Activated naive CD4-positive, alpha-beta T cell (primary cell): ENCODE measurements at regions not wholly inside any gene's neighbourhood (a gene's known extent, or its start where the extent isn't known, plus 50 kb on each side); places are given as distances from the start of the nearest gene placed in this dataset.
"Not testable (repeated sequence)": the region's sequence is repeated elsewhere in the genome, so short reads cannot be mapped to it uniquely, and the experiment has no call there.

Source experiments
- DNase-seq, 4 experiments: peaks; one replicate each; lab custom pipeline; 2025; lab: John Stamatoyannopoulos, UW

DNA sequence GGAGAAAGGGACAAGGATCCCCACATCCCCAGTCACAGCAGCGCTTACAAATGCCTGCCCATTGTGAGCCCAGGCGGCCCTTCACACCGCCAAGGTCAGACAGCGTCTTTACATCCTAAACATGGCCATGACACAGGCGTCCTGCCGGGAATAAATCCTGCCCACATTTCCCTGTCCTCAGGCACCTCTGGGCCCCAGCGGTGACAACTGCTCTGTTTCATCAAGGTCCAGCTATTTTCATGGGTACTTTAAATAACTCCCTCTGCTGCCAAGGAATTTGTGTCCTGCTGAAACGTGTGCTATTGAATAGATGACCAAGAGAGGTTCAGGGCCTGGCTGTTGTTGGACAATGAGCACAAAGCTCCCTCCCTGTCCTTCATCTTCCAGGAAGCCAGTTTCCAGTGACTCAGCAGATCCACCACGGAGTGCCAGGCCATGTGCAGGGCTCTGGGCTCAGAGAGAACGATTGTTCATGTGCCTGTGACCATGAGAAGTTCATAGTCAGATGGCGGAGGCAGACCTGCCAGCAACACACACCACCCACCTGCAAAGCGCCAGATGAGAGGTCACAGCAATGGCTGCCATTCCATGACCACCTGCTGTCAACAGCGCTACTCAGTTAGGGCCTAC is 195.8 kb downstream of the MATN1 start:
- no peak for DNase-seq

DNA sequence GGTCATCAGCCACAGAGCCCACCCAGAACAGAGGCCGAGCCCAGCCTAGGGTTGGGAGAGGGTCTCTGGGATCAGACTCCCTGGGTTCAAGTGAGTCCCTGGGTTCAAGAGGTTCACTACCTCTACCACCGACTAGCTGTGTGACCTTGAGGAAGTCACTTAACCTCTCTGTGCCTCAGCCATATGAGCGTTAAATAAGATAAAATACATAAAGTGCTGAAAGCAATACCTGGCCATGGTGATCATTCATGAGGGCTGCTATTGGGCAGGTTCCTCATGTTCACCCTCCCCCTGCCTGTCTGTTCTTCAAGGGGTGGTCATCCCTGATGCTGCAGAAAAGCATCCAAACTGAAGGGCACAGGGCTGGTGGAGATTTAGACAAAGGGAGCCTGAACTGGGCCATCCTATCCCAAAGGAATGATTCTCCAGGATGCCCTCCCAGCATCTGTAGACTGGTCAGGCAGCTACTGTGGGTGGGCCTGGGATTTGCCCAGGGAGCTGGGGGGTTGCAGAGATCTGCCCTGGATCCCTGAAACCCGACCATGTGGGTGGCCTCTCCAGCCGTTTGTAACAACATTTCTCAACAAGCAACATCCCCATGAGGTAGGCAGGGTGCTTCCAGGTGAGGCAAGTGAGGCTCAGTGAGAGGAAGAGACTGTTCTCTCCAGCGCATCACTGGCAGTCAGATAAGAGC is 196.6 kb downstream of the MATN1 start:
- no peak for DNase-seq

DNA sequence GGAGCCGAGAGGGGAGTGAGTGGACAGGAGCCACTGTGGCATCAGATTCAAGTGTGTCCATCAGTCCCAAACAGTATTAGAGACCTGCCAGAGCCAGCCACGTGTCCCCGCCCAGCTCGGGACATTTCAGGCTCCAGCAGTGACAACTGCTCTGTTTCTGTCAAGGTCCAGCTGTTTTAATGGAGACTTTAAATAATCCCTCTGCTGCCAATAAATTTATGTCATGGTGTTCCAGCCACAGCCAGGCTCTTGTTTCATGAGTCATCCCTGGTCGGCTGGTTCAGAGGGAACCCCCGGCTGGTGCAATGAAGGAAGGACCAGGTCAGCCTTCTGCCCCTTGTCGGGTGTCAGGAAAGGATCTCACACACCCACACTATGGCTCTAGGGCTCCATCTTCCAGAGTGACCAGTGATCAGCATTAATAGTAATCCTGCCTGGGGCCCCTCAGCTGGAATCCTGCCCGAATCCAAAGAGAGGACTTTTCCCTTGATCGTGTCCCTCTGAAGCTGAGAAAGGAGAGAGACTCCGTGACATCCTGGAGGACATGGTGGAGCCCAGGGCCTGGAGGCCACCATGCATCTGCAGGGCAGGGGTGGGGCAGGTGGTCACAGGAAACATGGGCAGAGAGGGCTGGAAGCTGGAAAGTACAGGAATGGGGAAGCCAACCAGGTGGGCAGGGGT is 197.3 kb downstream of the MATN1 start:
- DNase-seq = no peak

DNA sequence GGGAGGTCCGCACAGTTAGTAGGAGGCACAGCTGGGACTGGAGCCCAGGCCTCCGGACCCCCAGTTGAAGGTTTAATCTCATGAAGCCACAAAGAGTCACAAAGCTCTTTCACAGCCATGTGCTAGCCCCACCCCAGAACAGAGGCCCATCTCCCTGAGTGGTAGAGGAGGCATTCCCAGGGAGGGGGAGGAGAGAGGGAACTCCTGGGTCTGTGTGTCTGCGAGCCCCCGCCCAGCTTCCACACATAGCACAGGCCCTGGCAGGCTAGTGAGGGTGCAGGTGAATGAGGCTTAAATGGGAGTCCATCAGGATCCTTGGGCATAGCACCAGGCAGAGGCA is 197.8 kb downstream of the MATN1 start:
- no peak for DNase-seq

DNA sequence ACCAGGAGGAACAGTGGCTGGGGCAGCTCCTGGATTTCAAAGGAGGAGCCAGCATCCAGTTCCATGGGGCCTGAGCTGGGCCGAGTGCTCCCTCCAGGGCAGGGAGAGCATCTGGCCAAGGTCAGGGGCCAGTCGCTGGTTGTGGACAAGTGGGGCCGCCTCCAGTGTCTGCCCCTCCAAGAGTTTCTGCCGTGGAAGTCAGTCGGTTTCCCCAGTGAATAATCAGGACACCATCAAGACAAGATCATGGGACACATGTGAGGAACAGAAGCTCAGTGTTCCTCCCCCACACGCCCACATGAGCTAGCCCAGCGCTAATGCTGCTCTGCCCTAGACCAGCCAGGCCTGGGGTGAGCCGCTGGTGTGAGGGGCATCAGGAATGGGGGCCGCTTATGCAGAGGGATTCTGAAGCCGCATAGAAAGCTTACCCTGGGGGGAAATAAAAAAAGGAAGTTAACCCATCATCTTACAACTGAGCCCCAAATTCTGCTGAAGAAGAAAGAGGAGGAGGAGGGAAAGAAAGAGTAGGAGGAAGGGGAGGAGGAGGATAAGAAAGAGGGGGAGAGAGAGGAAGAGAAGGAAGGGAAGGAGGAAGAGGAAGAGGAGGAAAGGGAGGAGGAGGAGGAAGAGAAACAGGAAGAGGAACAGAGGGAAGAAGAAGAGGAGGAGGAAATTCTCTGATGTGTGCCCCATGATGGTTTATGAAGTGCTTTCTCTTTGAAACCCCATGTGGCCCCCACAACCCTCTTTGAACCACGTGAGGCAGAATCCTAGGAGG is 198.4 kb downstream of the MATN1 start:
- no peak for DNase-seq

DNA sequence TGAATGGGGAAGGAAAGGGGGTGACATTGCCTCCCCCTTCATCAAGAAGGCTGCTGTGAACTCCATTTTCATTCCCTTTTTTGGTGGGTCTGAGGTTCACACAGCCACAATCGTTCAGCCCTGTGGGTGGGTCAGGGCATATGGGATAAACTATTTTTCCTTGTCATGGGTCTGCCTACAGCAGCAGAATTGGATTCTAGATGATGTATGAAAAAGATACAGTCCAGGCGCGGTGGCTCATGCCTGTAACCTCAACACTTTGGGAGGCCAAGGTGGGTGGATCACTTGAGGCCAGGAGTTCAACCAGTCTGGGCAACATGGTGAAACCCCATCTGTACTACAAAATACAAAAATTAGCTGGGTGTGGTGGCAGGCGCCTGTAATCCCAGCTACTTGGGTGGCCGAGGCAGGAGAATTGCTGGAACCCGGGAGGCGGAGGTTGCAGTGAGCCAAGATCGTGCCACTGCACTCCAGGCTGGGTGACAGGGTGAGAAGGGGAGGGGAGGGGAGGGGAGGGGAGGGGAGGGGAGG is 199.3 kb downstream of the MATN1 start:
- not testable (repeated sequence) for DNase-seq

DNA sequence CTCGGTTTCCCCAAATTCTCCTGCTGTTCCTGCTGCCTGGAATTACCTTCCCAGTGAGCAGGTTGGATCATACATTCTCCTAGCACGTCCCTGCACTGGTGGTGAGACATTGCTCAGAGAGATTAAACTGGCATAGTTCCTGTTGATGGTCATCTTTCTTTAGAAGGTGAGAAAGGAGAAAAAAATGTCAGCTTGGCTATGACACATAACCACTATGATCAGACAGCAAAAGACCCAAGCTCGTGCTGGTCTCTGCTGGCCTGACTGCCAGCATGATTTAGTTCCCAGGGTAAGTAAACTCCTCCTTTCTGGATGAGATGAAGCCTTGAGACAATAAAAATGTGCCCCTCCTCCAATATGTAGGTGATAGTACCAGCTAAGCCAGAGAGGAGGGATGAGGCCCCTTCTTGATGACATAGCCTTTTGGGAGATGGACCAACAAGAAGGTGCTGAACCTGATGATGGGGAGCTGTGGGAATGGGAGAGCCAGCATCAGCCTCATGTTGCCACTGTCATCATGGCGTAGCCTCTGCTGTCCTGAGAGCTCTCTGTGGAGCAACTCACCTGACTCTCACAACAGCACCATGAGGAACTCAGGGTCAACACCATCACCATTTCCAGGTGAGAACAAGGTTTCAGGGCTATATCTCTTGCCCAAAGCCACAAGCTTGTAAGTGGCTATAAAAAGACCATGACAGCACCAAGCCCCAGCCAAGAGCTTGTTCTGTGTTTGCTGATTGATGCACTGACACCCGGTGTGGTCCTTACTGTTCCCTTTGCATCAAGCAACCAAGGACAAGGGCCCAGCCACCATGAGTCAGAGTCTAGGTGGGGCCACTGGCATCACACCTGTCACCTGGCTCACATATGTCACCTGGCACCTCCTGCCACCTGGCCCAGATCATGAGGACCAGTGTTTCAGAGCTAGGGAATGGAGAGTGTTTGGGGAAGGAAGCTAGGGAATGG is 200.0 kb downstream of the MATN1 start:
- DNase-seq = no peak

DNA sequence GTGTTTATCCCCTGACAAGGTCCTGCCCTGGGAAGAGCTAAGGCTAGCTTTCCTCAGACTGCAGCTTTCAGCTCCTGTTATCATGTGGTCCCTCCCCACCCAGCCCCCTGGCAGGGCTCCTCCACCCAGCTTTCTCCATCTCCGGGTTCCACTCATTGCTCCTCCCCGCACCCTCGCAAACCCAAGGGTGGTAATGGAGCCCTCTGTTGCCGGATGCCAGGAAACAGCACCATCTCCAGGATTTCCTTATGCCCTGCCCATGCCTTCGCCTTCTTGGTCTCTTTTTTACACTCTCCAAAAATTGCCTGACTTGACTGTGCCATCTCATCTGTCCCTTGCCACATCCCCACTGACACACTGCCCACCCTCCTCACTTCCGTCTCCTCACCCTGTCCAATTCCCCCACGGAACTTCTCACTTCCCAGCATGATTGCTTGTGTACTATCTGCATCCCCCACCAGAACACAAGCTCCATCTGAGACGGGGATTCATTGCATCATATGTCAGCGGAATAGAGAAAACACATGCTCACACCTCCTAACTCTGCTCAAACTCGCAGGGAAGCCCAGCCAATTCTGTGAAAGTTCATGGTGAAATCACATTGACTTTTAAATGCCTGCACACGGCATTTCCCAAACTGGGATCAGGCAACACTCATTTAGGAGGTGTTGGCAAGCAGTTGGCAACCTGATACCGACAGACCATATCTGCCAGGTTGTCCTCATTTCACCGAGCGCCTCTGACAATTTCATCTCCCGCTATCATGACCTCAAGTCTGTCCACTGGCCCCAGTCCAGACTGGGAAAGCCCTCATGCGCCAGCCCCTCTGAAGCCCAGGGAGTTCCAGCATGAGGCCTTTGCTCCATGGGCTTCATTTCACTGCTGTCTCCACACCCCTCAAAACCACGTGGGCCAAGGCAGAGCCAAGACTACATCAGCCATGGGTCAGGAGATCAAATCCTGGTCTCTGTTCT is 201.1 kb downstream of the MATN1 start:
- DNase-seq = no peak

DNA sequence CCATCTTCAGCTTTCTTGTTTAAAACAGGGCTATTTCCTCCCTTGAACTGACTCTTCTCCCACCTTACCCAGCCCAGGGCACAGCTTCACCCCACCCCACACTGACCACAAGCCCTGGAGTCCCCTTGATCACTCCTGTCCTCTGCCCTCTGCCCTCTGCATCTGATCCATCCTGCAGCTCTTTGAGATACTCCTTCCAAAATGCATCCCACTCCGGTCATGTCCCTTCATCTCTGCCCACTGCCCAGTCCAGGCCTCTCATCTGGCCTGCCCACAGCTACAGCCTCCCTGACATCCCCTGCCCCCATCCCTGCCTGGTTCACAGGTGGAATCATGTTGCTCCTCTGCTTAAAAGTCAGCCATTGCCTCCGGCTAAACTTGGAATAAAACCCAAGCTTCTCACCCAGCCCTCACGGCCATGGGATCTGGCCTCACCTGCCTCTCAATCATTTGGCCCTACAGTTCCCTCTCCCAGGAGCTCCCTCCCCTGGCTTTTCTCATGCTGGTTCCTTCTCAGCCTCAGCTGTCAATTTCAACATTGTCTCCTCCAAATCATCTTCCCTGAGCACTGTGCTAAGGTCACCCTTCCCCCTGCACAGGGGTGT is 202.0 kb downstream of the MATN1 start:
- no peak for DNase-seq

DNA sequence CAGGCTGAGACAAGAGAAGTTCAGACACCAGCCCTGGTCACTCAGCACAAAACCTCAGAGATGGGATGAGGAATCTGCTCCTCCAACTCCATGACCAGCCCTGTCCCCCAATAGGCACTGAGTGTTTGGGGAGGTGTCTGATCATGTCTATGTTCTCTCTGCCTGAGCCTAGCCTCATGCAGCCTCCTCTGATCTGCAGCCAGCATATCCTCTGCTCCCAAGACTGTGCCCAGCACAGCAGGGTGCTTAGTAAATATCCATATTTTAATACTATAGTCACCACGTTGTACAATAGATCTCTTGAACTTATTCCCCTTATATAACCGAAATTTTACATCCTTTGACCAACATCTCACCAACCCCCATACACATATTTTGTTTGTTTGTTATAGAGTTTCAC is 202.9 kb downstream of the MATN1 start:
- DNase-seq = no peak

DNA sequence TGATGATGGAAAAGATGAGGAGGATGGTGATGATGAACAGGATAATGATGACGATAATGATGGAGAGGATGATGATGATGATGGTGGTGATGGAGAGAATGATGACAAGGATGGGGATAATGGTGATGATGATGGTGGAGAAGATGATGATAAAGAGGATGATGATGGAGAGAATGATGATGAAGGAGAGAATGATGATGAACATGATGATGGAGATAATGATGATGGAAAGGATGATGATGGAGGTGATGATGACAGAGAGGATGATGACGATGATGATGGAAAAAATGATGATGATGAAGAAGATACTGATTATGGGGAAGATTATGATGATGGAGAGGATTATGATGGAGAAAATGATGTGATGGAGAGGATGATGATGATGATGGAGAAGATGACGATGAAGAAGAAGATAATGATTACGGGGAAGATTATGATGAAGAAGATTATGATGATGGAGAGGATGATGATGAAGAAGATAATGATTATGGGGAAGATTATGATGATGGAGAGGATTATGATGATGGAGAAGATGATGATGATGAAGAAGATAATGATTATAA is 204.1 kb downstream of the MATN1 start:
- DNase-seq = no peak

DNA sequence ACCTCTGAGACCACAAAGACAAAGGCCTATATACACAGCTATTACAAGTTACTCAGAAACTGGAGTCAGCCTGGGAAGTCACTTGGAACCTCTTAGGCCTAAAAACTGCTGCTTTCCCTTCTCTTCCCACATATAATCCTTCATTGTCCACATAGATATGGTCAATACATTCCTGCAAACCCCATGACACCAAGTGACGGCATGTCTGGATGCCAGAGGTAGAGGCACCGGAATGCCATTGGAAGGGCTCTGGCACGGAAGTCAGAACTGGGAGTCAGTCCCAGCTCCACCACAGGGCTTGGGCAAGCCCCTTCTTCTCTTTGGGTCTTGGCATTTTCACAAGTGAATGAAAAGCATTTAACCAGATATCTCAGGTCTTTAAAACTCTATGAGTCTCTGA is 204.7 kb downstream of the MATN1 start:
- DNase-seq = no peak

DNA sequence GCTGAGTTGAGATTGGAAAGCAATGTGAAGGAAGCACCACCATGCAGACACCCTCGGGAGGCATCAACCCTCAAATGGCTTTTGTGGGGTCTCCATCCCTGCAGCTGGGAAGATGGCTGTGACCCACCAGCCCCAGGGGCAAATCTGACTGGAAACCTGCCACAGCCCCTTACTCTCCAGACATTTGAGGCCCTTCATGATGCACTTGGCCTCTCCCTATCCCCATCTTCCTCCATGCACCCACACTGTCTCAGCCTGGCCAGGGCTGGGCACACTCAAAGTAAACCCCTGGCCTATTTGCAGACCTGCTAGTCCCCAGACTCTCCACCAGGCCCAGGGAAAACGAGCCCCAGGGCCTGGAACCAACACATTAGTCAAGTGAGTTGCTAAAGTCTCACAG is 205.2 kb downstream of the MATN1 start:
- no peak for DNase-seq

DNA sequence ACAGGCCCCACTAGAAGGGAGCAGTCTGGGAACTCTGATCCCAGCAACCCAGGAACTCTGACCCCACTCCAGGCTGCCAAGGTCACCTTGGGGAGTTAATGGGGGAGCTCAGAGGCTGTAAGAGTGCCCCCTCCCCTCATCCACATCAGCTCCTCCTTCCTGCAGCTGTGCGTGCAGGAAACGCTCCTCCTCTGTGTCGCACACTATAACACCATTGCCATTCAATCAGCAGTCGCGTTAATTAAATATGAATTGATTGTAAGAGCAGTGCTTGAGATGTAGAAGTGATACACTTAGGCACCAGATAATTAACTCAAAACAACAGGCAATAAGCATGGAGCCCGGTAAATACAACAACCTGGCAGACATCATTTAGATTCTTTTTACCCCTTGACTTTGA is 205.7 kb downstream of the MATN1 start:
- DNase-seq = not testable (repeated sequence)

DNA sequence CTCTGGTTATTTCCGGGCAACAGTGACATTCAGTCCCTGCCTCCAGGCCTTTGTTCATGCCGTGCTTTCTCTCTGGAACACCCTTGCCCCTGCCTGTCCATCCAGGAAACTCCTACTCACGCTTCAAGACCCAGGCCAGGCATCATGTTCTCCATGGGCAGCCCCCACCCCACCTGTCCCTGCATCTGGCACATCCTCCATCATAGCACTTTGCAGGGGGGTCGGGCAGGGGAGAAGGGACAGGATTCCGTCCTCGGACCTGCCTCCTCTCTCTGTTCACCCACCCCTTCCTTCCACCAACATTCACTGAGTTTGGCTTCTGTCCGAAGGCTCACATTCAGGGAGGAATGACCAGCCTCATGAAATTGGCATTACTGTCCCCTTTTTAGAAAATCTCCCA is 206.1 kb downstream of the MATN1 start:
- DNase-seq = not testable (repeated sequence)

DNA sequence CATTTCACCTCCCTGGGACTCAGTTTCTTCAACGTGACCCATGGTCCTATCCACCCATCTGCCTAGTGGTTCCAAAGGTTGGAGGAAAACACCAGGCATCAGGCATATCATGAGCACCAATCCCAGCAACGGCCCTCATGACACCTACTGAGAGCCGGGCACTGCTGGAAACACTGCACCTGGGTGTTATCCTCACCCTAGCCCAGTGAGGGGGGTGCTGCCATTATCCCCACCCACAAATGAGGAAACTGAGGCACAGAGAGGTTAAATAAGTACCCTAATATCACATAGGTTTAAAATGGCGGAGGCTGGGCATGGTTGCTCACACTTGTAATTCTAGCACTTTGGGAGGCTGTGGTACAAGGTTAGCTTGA is 206.9 kb downstream of the MATN1 start:
- no peak for DNase-seq

DNA sequence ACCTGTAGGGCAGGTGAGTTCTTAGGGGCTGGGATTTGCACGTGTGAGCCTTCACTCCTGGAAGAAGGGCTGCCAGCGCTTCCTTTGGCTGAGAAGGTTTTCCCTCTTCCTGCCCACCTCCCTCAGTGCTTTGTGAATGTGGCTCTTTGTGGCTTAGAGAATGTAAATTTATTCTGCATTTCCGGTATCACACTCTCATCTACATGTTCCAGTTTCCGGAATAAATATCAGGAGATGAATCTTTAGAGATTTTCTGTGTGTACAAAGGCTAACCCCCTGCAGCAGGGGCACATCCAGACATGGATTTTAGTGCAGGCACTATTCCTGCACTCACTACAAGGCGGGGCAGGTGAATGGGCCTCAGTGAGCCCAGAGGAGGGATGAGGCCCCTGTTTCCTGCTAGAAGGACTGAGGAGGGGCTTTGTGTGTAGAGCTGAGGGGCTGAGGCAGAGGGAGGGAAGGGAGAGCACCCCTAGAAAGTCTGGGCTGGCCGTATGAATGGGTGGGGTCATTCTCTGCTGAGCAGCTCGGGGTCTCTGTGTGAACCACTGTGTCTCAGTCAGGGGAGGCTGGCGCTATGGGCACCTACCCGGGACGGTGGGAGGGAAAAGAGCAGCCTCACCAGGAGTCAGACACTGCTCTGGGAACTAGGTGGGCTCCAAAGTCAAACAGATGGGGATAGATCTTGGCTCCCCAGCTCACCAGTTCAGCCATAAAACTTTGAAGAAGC is 207.5 kb downstream of the MATN1 start:
- DNase-seq = no peak

DNA sequence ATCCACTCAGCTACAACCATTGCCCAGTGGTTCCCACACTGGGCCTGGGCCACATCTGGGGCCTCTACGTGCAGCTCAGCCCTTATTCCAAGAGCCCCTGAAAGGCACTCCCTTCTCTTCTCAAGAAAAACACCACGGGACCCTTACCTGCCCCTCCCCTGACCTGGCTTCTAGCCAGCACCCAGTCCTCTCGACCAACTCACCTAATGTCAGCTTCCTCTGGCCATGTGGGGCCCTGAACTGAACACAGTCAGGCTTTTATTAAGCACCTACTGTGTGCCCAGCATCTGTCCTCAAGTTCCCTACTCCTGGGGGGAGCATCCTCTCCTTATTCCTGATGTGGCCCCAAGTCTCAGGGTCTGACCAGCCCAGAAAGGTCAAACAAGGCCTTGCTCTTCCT is 208.4 kb downstream of the MATN1 start:
- DNase-seq = no peak
